Urothelium cell line (cell line): ENCODE measurements at regions not wholly inside any gene's neighbourhood (a gene's known extent, or its start where the extent isn't known, plus 50 kb on each side); places are given as distances from the start of the nearest gene placed in this dataset.

Experiments
- DNase-seq: peaks from one replicate; pipeline ENCODE4 v3.0.0; 2011; ENCODE audit warnings: low spot score, mixed read lengths
- FAIRE-seq: peaks from 2 replicates; lab custom pipeline; 2011; peaks lifted over from hg19 to GRCh38; lab: Jason Lieb, UNC

- no peak for DNase-seq
- no peak for FAIRE-seq
Observed at GRCh38 chr7:17725821-17726220, 214.5 kb downstream of the SNX13 start.

GRCh38 chr7:17732083-17732482 is 208.2 kb downstream of the SNX13 start:
- DNase-seq (no peak), FAIRE-seq (no peak)
